NCI-H82 (cell line): ENCODE measurements at regions not wholly inside any gene's neighbourhood (a gene's known extent, or its start where the extent isn't known, plus 50 kb on each side); places are given as distances from the start of the nearest gene placed in this dataset.

ENCODE experiments used
- DNase-seq: peaks from one replicate; lab custom pipeline; 2025; lab: John Stamatoyannopoulos, UW

DNA sequence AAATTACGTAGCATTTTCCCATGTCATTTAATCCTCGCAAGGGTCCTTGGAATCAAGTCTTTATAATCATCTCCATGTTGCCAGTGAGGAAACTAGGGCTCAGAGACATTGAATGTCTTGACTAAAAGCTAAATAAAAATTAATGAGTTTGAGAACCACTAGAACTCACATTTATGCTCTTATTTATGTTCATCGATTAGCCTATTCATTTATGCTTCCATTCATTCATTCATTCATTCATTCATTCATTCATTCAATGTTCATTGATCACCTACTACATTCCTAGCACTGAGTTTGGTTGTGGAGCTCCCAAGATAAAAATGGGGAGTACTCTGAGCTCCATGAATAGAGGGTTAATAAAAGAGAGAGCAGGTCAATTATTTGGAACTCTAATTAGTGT is 59.7 kb downstream of the KCNA1 start:
- DNase-seq, result no peak

DNA sequence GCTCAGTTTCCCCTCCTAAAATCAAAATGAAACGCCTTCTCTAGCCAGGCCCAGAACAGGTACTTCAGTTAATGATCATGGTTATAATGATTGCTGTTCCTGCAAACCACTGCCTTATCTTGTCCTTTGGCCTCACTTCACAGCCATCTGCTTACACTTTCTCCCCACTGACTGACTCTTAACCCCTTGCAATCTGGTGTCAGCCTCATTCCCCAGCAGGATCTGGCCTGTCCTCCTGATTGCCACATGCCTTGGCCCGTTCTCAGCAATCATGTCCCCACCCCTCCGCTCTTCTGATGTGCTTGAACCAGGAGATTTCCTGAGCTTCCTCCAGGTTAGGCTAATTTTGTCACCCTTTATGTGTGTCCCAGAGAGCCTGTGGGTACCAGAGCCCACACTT is 64.5 kb downstream of the KCNA1 start:
- no peak for DNase-seq

DNA sequence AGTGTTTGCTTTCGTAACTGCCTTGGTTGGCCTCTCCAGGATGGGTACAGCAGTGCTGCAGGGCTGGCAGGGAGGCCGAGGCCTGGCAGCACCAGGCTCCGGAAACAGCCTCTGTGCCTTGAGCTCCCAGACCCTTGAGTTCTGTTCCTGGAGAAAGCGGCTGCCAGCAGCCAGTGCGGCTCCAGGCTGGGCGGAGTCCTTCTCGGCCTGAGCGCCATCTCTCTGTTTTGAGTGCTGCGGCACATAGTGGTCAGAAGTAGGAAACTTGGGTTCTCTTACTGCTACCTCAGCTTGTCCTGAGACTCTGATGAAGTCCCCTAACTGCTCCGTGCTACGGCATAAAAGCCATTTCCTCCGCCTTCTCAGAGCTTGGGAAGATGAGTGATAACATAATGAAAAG is 65.9 kb downstream of the KCNA1 start:
- DNase-seq, result peak; percentile 59

GRCh38 chr12:4977102-4977501 is 66.6 kb upstream of the KCNA5 start:
- DNase-seq, result no peak

DNA sequence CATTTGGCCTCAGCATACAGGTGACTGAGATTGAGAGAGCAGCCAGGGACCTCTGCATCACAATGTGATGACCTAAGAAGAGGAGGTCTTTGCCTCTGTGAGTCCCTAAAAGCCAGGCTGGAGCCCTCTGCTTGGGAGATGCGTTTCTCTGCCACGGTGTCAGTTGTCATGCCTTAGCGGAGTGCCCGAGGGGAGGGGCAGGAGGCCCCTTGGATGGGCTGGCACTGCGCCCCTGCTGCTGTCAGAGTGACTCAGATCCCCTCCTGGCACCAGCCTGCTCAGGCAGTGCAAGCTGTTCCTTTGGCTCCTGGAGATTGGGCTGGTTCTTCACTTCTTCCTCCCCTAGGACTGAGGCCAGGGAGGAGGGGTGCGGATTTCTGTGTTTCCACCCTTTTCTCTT is 64.9 kb upstream of the KCNA5 start:
- no peak for DNase-seq

DNA sequence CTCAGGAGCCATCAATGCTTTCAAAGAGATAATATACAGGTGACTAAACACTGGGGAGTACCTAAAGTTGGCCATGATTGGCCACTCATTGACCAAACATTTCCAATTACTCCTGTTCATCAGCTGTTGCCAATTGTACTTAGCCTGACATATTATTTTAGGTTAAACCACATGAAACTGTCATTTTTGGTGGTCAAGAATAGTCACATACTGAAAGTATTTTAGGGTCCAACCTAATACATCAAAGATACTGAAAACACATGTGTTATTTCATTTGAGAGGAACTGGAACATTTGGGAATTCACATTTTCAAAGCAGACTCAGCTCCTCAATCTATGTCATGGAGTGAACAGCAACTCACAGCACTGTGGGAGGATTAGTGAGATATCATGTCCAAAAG is 63.9 kb upstream of the KCNA5 start:
- no peak for DNase-seq

DNA sequence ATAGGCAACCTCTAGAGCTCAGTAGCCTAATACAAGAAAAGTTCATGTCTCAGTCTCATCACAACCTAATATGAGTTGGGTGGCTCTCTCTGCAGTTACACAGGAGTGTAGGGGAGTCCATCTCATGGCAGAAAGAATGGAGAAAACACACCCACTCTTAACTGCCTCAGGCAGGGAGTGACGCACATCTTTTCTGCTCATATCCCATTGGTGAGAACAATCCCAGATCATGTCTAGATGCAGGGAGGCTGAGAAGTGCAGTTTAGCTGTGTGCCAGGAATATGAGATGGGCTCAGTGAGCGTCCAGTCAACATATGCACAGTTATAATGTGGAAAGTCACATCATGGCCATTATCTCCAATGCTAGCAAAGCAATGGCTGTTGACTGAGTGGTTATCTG is 59.3 kb upstream of the KCNA5 start:
- no peak for DNase-seq

DNA sequence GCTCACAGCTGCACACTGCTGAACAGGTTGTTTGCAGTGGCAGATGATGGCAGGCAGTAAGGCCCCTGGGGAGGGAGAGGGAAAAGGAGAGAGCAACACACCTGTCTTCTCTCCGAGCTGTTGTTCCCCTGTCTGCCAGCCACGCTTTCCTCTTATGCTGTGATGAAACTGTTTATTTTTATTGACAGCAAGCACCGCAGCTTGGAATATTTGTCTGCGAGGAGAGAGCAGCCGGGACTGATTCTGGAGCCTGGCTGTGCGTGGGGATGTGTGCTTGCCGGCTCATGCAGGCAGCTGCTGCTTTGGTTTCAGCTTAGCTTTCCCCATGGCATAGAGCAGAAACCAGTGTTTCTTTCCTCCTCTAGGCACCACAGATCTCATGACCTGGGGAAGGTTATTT is 58.7 kb upstream of the KCNA5 start:
- DNase-seq, result no peak

- no peak for DNase-seq
Observed at GRCh38 chr12:4985820-4986219, 57.9 kb upstream of the KCNA5 start.

DNA sequence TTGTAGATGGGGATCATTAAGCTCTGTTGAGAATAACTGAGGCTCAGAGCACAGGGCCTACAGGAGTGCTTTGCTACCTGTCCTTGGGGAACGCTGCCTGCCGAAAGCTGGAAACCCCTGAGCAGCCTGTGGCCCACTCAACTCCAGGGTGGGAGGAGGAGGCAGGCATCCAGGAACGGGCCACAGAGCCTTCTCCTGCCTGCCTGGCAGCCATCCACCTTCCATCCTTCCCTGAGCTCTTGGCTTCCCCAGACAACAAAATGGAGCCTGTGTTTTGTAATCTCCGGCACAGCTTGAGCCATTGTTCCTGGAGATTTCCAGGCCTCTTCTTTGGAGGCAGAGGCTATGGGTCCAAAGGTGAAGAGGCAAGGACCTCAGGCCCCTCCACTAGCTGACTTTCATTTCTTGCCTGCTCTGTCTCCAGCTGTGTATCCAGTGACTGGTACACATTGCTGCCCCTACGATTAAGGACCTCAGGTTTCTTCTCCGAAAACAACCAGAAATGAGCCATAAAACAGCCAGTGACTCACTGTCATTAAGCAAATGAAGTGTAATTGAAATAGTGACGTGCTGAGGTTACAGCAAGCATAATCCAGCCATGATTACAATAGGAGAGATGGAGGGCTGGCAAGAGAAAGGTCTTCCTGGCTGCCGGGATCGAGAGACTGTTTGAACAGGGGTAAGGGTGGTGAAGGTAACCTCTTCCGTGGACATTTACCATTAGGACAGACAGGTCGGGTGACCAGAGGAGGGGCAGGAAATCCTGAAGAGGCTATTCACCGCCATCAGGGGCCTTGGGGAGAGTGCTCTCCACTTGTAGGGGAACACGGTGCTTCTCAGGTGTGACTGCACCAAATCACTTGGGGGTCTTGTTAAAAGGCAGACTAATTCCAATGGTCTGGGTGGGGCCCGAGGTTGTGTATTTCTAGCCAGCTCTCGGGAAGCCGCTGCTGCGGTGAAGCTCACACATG is 56.3 kb upstream of the KCNA5 start:
- no peak for DNase-seq

- DNase-seq, result no peak
Observed at GRCh38 chr12:4991373-4991772, 52.3 kb upstream of the KCNA5 start.

GRCh38 chr12:4991801-4992200 is 51.9 kb upstream of the KCNA5 start:
- no peak for DNase-seq

DNA sequence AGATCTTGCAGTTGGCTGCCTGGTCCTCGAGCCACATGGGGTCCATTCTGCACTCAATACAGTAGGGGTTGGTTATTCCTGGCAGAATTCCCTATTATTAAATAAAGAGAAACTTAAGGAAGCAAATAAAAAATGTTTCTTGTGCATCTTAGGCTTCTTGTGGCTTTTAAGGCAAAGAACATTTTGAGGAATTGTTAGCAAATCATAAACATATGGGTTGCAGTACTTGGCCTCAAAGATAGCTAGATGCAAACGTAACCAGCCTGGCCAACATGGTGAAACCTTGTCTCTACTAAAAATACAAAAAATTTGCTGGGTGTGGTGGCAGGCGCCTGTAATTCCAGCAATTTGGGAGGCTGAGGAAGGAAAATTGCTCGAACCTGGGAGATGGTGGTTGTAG is 50.8 kb upstream of the KCNA5 start:
- DNase-seq, result no peak
